ENCODE measurements at regions not wholly inside any gene's neighbourhood (a gene's known extent, or its start where the extent isn't known, plus 50 kb on each side); places are given as distances from the start of the nearest gene placed in this dataset.

DNA sequence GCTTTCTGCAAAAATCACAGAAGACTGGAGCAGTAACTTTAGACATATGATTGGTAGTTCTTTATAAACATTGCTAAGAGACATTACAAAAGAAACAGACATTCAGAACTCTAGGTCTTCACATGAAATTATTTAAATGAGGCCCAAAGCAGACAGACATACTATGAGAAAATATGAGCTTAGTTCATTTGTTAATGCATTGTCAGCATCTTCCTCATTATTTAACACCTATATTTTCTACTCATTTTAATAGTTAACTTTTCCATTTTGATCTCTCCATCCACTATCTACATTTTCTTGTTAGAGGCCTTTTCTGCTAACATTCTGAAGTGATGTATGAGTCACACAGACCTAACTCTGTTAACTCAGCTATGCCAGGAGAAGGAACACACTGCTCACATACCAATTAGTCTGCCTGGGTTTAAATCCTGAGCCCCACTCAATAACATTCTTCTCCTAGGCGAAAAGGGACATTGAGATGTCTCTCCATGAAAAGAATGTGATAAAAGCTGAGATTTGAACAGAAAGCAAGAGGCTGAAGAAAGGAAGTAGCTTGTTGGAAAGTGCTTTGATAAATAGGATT is 400.3 kb upstream of the PKDCC start:
- no peak for DNase-seq (ENCODE audit: low read depth in 1 of 2, low spot score in 1 of 2)

DNA sequence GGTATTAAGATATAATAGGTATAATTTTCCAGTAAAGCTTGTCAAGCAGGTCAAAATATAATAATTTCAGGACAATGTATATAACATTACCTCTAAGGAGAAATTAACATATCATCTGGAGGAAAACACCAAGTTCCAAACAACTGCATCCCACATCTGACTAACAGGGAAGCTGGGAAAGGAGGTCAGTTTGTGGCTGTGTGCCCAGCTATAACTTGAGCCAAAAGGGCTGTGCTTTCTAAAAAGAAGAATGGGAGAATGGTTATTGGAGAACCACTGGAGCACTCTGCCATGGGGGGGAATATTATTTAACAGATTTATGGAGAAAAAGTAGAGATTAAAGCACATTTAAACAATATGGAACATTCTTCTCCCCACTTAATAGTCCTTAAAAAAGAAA is 390.6 kb upstream of the PKDCC start:
- DNase-seq (ENCODE audit: low read depth in 1 of 2, low spot score in 1 of 2): no peak

DNA sequence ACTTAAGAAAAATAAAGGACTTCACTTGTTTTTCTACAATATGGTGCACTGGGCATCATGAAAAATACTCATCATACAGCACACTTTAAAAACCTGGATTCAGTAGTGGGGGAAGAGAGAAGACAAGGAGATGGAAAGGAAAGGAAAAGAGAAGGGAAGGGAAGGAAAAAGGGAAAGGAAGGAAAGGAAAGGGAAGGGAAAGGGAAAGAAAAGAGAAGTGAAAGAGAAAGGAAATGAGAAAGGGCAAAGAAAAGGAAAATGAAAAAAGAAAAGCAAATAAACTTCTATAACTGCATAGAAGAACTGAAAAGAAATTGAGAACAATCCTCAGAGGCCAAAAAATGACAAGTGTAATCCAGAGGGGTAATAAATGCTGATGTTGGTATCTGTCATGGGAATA is 388.1 kb upstream of the PKDCC start:
- DNase-seq (ENCODE audit: low read depth in 1 of 2, low spot score in 1 of 2): no peak

DNA sequence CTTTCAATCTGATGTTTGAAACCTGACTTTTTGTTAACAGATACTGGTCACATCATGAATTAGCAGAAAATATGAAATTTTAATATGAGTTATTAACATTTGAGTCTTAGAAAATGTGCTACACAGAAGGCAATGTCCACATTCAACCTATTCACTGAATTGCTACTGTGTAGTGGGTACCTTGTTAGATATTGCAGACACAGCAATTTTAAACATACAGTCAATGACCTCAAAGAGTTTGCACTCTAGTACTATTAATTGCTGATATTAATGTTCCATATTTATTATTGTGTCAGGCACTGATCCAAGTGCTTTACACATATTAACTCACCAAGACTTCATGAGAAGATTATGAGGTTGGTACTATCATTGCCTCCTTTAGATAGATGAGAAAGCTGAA is 385.4 kb upstream of the PKDCC start:
- no peak for DNase-seq (ENCODE audit: low read depth in 1 of 2, low spot score in 1 of 2)

DNA sequence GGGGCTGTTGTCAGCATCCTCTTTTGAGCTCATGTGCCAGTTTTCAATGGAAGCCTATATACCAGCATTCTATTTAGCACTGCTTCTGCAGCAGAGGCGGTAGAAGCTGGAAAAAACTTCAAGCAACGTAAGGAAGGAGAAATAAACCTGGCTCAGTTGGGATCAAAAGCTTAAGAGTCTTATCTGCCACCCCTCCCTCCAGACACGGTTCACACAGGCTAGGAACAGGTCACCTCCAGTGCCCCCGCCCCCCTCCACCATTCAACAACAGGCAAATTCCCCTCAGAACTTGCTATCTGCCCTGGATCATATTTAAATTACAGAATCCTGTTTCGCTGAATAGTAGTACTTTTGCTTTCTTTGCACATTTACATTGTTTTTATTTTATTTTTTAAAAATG is 384.8 kb upstream of the PKDCC start:
- DNase-seq (ENCODE audit: low read depth in 1 of 2, low spot score in 1 of 2): no peak

DNA sequence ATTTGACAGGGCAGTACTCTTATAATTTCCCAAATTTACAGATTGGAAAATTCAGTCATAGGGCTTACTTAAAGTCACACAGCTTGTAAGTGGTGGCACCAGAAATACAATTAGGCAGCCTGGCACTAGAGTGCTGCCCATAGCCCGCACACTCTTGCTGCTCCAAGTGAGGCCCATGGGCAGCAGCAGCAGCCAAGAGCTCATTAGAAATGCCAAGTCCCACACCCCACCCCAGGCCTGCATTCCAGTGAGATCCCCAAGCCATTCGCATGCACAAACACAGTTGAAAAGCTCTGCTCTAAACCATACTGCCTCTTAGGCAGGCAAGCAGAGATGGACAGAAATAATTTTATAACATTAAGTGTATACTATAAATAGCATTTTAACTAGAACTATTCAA is 379.3 kb upstream of the PKDCC start:
- DNase-seq (ENCODE audit: low read depth in 1 of 2, low spot score in 1 of 2): no peak

DNA sequence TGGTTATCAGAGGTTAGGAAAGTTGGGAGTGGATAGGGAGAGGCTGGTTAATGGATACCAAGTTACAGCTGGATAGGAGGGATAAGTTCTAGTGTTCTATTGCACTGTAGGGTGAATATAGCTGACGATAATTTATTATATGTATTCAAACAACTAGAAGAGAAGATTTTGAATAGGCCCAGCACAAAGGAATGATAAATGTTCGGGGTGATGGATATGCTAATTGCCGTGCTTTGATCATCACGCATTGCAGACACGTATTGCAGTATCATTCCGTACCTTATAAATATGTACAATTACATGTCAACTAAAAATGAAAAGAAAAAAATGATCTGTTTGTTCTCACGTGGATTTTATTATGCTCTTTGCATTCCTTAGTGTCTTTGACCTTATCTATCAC is 369.2 kb upstream of the PKDCC start:
- no peak for DNase-seq (ENCODE audit: low read depth in 1 of 2, low spot score in 1 of 2)

DNA sequence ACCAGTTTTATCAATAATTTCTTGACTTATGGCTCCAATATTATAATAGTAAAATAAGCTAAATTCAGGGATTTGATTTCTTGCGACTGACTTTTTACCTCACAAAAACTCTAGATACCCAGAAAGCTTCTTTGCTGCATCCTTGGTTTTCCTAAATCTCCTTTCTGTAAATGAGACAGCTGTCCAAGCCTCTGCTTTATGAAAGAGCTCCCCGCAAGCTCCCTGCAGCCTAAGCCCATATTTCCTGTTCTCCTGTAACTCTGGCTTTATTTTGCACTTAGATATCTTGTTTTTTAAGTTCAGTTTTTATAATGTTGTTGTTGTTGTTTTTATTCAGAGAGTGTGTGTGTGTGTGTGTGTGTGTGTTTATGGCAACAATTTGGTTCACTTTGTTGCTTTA is 361.7 kb upstream of the PKDCC start:
- DNase-seq (ENCODE audit: low read depth in 1 of 2, low spot score in 1 of 2): no peak

DNA sequence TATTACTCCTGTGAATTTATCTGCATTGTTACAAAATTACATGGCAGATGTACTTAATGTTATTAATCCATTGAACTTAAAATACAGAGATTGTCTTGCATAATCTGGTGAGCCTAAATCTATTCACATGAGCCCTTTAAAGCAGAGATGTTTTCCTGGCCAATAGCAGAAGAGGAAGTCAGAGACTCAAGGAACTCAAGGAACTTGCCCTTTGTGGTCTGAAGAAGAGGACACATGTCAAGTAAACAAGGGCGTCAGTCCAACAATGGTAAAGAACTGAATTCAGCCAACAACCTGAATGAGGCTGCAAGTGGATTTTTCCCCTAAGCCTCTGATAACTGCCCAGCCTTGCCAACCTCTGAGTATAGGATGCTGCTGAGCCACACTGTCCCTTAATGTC is 356.3 kb upstream of the PKDCC start:
- no peak for DNase-seq (ENCODE audit: low read depth in 1 of 2, low spot score in 1 of 2)

DNA sequence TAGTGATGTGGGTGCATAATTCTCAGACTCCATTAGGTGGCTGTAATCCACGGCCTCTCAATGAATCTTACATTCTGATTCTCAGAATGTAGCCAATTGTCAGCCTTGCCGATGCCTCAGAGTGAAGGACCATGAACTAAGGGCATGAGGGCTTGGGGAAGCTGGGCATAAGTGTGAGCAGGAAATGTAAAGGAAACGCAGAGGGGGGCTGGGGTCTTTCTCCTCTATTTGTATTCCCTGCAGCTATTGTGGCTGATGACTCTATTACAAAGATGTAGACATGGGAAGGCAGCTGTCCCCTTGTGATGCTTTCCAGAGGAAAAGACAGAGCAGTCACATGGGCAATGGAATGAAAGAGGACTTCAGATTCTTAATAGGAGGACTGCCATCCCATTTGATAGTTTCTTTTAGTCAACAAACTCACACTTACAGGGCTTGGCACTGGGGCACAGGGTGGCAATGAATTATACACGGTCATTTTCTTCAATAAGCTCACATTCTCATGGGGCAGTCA is 353.2 kb upstream of the PKDCC start:
- no peak for DNase-seq (ENCODE audit: low read depth in 1 of 2, low spot score in 1 of 2)

DNA sequence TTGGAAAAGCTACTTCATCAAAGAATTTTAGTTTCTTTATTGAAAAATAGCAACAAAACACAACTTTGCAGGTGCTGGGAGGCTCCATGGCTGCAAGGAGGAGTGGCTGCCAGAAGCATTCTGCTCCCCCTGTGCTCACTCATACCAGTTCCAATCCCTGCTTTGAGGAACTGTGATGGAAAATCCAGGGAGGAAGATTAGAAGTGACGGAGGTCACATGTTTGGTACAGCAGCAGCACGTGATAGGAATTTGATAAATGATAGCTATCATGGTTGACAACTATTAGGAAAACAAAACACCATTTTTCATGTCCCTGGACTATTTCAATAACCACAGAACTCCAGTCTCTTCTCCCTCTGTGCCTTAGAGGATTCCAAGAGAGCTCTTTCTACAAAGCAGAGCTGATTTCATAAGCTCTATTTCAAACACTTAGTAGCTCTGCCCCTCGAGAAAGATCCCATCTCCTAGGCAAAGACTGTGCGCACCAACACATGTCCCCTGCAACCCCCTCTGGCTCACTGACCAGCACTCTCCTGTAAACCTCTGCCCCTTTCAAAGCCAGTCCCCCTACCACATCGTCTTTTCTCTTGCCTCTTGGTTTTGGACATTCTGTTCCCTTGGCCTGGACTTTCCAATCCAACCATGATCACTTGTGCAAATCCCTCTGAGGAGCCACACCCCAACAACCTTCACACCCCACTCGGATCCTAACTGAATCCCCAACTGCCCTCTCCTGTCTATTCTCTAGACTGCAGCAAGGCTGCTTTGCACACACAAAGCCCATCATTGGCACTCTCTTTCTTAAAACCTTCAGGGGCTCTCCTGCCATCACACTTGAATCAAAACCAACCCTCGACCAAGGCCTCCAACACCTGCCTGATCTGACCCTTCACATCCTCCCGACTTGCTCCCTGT is 352.4 kb upstream of the PKDCC start:
- DNase-seq (ENCODE audit: low read depth in 1 of 2, low spot score in 1 of 2): no peak

DNA sequence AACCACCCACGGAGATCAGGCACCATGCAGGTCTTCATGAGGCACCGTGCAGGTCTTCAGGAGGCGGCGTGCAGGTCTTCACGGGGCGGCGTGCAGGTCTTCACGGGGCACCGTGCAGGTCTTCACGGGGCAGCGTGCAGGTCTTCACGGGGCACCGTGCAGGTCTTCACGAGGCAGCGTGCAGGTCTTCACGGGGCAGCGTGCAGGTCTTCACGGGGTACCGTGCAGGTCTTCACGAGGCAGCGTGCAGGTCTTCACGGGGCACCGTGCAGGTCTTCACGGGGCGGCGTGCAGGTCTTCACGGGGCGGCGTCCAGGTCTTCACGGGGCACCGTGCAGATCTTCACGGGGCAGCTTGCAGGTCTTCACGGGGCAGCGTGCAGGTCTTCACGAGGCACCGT is 350.4 kb upstream of the PKDCC start:
- DNase-seq (ENCODE audit: low read depth in 1 of 2, low spot score in 1 of 2): no peak

DNA sequence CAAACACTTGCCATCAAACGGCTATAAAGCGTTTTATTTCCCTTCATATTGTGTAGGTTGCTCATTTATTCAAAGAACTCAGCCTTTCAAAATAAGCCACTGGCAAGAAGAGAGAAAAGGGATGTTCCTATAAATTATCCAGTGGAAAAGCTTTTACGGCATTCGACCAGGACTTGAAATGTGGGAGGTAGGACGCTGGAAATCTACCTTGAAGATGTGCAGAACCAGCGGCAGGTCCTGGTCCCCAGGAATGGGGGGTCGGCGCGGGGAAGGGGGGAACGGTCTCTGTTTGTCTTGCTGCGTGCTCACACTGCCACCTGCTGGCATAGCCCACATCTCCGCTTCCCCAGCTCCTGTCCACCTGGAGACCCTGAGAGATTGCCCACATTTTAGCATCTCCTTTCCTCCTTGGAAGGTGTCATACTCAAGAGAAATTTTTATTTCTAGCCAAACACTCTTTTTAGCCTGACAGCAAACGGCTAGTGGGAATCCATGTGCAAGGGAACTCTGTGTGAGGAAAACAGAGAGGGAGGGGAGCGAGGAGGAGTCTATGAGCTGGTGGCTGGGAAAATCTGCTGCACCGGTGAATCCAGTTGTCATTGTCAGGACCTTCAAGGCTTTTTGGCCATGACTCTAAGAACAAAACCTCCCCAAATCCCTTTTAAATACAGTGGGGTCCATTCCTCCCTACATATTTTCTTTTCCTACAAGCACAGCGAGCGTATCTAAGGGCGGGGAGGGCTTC is 349.0 kb upstream of the PKDCC start:
- DNase-seq (ENCODE audit: low read depth in 1 of 2, low spot score in 1 of 2): no peak

DNA sequence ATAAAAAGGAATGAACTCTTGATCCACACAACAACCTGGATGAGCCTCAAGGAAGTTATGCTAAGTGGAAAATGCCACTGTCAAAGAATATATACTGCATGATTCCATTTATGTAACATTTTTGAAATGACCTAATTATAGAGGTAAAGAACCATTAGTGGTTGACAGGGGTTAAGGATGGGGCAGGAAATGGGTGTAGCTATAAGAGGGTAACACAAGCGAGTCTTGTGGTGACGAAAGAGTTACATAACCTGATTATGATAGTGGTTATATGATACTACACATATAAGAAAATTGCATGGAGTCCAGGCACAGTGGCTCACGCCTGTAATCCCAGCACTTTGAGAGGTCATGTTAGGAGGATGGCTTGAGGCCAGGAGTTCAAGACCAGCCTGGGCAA is 346.6 kb upstream of the PKDCC start:
- DNase-seq (ENCODE audit: low read depth in 1 of 2, low spot score in 1 of 2): no peak

DNA sequence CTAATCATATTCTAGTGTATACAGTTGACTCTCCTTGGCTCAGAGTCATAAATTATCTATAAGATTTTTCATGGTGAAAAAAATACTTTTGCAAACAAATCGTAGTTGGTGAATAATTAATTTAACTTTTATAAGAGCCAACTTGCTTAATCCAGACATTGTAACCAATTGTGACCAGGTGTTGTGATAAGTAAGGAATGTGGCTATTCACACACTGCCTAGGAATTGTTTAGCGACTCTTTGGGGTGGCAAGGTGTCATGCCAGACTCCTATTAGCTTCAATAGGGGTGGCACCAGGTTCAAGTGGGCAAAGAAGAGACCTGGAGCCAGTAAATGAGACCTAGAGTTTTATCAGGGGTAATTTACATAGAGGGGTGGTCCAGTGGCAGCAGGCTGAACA is 344.7 kb upstream of the PKDCC start:
- DNase-seq (ENCODE audit: low read depth in 1 of 2, low spot score in 1 of 2): no peak

DNA sequence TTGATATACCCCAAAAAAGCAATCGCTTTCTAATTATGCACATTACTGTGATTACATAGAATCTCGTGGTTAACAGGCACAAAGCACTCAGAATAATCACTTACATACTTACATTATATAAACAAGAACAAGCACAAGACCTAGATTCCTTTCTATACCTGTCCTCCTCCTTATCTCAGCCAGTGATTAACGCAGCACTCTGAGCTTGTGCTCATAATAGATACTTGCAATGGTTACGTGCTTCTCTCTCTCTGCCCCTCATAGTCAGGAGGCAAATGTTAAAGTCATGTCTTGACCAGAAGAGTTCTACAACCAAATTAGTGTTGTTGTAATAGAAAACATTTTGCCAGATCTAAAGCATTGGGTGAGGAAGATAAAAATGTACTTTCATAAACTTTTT is 342.2 kb upstream of the PKDCC start:
- DNase-seq (ENCODE audit: low read depth in 1 of 2, low spot score in 1 of 2): no peak

DNA sequence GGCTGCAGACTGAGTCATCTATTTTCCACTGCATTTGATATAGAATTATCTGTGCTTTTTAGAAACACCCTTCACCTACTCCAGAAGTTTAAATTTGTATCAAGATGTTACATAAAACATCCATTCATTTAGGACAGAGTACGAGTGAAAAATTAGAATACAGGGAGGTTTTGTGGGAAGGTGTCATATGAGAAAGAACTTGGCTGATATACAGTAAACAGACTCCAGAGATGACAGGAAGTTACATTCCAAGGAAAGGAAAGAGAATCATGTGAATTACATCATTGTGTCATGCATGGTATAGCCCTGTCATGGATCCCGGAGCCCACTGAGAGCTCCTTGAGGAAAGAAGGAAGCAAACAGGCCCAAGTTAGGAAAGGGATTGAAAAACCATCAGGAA is 341.5 kb upstream of the PKDCC start:
- DNase-seq (ENCODE audit: low read depth in 1 of 2, low spot score in 1 of 2): no peak

DNA sequence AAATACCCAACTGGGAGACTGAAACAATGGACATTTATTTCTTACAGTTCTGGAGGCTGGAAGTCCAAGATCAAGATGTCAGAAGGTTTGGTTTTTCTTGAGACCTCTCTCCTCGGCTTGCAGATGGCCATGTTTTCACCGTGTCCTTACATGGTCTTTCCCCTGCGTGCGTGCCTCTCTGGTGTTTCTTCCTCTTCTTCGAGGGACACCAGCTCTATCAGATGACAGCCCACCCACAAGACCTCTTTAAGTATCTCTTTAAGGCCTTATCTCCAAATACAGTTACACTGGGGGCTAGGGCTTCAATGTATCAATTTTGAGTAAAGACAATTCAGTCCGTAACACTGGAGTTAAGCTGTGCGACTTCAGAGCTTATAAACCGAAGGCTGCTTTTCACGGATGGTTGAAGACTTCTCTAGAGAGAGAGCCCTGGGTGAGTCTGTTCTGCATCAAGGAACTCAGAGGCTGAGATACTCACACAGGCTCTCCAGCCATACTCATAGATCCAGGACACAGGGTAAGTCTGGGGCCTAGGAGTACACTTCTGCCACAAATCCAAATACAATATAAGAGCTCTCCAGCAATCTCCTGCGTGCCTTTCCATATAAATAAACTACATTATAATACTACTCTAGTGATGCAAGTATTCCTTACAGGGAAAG is 339.9 kb upstream of the PKDCC start:
- no peak for DNase-seq (ENCODE audit: low read depth in 1 of 2, low spot score in 1 of 2)

DNA sequence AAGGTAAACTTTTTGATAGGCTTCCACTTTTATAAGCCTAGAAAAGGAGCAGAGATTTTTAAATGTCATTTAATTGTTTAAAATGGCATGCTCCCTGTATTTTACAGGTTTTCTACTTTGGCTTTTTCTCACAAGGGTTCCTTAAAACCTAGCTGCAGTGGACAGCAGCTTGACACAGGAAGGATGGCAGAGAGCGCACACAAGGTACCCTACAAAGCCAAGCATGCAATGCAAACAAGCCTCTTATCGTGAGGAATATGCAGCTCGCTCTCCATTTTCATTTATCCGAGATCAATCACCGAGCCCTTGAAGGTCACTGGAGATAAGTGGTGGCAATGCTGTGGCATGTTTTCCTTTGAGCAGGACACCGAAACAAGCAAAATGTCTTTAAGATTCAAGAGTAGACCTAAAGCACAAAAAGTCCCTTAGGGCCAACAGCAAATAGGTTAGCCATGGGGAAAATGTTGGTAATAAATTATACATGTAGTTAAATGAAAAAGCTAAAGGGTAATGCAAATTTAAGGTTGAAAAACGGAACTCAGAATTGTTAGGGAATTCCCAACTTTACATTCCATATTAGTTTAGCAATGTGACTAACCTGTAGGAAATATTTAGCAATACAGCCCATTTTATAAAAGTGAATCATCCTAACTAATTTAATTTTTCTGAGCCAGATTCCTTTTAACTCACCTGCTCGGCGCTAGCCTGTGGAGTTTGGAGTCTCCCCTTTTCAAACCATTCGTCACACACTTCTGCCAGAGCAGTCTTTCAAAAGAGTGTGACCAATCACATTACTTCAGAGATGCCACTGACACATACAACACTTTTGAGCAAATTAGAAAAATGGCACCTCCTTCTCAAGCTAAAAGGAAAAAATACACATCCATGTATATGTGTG is 337.9 kb upstream of the PKDCC start:
- no peak for DNase-seq (ENCODE audit: low read depth in 1 of 2, low spot score in 1 of 2)

DNA sequence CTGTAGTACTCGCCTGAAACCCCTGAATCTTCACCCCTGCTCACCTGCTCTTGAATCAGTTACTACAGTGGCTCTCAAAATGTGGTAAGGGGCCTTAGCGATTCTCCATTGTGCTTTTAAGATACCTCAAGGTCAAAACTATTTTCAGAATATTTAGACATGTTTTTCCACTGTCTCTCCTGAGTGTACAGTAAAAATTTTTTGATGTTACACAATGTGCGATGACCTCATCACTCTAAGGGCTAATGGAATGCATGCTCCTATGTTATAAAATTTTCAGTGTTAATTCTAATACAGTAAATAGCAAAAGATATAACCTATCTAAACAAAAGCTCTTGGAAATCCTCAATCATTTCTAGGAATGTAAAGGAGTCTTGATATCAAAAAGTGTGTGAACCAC is 336.9 kb upstream of the PKDCC start:
- DNase-seq (ENCODE audit: low read depth in 1 of 2, low spot score in 1 of 2): no peak

DNA sequence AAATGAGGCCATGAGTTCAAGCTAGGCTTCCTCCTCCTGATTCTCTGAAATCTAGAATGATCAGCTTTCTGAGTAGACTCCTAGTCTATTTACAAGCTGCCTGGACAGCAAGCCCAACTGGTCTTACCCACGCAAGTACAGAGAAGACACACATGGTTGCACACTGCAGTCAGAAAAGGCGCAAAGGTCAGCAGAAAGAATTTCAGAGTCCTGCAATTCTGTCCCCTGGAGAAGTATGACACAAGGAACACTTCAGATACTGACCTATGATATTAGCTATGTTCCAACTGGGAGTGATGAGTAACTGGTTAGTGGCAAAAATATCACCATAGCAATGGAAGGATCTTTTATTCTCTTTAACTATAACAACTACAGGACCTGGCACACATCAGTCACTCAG is 336.1 kb upstream of the PKDCC start:
- no peak for DNase-seq (ENCODE audit: low read depth in 1 of 2, low spot score in 1 of 2)
